Activated T-helper 2 cell treated with anti-CD3 and anti-CD28 coated beads, Interferon-gamma antibody, Interleukin-2, Interleukin-4, amounts not matched to agents 10 μg/mL and 5 μg/mL and 100 μg/mL, durations not matched to agents 14 hours and 24 hours and 36 hours (primary cell): ENCODE measurements at regions not wholly inside any gene's neighbourhood (a gene's known extent, or its start where the extent isn't known, plus 50 kb on each side); places are given as distances from the start of the nearest gene placed in this dataset.
"Not testable (repeated sequence)": the region's sequence is repeated elsewhere in the genome, so short reads cannot be mapped to it uniquely, and the experiment has no call there.

Source experiments
- DNase-seq: peaks from one replicate; pipeline ENCODE4 v3.0.0; 2021; ENCODE audit warnings: low spot score
- H3K27ac Mint-ChIP-seq: one replicate; pipeline ENCODE4 v1.8.0; 2021; ENCODE audit warnings: mixed read lengths
- H3K27me3 Mint-ChIP-seq: one replicate; pipeline ENCODE4 v1.8.0; 2021; ENCODE audit warnings: low read depth, mixed read lengths
- H3K36me3 Mint-ChIP-seq: one replicate; pipeline ENCODE4 v1.8.0; 2021; ENCODE audit warnings: low read depth, mixed read lengths
- H3K4me1 Mint-ChIP-seq: one replicate; pipeline ENCODE4 v1.8.0; 2021; ENCODE audit warnings: low read depth, mixed read lengths
- H3K4me3 Mint-ChIP-seq: one replicate; pipeline ENCODE4 v1.8.0; 2021; ENCODE audit warnings: low read depth, mild to moderate bottlenecking, moderate library complexity, mixed read lengths
- H3K9me3 Mint-ChIP-seq: one replicate; pipeline ENCODE4 v1.8.0; 2021; ENCODE audit warnings: mixed read lengths
- intact Hi-C: fragments of 100-400 bp; cut with micrococcal nuclease; formaldehyde crosslinking; loops from one replicate; pipeline ENCODE4 v1.15.1; 2023

DNA sequence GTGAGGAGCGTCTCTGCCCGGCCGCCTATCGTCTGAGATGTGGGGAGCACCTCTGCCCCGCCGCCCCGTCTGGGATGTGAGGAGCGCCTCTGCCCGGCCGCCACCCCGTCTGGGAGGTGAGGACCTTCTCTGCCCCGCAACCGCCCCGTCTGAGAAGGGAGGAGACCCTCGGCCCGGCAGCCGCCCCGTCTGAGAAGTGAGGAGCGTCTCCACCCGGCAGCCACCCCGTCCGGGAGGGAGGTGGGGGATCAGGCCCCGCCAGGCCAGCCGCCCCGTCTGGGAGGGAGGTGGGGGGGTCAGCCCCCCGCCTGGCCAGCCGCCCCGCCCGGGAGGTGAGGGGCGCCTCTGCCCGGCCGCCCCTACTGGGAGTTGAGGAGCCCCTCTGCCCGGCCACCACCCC, 507.8 kb downstream of the TUBA3C start:
- H3K4me1 Mint-ChIP-seq, H3K27me3 Mint-ChIP-seq, H3K4me3 Mint-ChIP-seq, H3K36me3 Mint-ChIP-seq, DNase-seq, H3K9me3 Mint-ChIP-seq, H3K27ac Mint-ChIP-seq, intact Hi-C loops: not testable (repeated sequence)

GRCh38 chr13:18666585-18666984, 515.0 kb downstream of the TUBA3C start:
- H3K36me3 Mint-ChIP-seq, intact Hi-C loops, DNase-seq, H3K4me1 Mint-ChIP-seq, H3K27ac Mint-ChIP-seq, H3K27me3 Mint-ChIP-seq, H3K4me3 Mint-ChIP-seq, H3K9me3 Mint-ChIP-seq: not testable (repeated sequence)

DNA sequence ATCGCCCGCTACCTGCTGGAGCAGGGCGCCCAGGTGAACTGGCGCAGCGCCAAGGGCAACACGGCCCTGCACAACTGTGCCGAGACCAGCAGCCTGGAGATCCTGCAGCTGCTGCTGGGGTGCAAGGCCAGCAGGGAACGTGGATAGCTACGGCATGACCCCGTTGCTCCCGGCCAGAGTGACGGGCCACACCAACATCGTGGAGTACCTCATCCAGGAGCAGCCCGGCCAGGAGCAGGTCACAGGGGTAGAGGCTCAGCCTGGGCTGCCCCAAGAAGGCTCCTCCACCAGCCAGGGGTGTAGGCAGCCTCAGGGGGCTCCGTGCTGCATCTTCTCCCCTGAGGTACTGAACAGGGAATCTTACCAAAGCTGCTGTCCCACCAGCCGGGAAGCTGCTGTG, 515.9 kb downstream of the TUBA3C start:
- H3K4me1 Mint-ChIP-seq, H3K9me3 Mint-ChIP-seq, H3K27me3 Mint-ChIP-seq, H3K4me3 Mint-ChIP-seq, H3K36me3 Mint-ChIP-seq, DNase-seq, H3K27ac Mint-ChIP-seq, intact Hi-C loops: not testable (repeated sequence)

DNA sequence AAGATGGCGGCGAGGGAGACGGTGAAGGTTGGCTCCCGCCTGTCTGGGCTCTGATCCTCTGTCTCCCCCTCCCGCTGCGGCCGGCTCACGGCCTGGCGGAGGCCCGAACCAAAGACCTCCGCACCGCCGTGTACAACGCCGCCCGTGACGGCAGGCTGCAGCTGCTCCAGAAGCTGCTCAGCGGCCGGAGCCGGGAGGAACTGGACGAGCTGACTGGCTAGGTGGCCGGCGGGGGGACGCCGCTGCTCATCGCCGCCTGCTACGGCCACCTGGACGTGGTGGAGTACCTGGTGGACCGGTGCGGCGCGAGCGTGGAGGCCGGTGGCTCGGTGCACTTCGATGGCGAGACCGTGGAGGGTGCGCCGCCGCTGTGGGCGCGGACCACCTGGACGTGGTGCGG, 516.5 kb downstream of the TUBA3C start:
- H3K27me3 Mint-ChIP-seq, H3K4me1 Mint-ChIP-seq, DNase-seq, H3K4me3 Mint-ChIP-seq, H3K36me3 Mint-ChIP-seq, intact Hi-C loops, H3K27ac Mint-ChIP-seq, H3K9me3 Mint-ChIP-seq: not testable (repeated sequence)

DNA sequence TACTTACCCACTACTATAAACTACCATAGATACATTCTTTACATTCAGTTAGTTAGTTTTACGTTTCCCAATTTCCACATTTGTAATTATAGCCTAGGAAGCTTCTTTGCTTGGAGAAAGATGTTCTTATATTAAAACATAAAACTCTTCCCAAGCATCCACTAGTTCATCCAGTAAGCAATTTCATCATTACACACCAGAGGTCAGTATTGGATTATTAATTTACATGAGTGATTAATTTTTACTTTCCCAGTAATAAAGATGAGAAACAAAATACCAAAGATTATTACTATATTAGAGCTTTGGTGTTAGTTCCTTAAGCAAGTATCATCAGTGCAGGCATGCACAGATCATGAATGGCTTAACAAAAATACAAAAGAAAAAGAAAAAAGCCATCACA, 518.4 kb downstream of the TUBA3C start:
- DNase-seq, H3K36me3 Mint-ChIP-seq, H3K27me3 Mint-ChIP-seq, H3K27ac Mint-ChIP-seq, H3K9me3 Mint-ChIP-seq, H3K4me3 Mint-ChIP-seq, H3K4me1 Mint-ChIP-seq, intact Hi-C loops: not testable (repeated sequence)

DNA sequence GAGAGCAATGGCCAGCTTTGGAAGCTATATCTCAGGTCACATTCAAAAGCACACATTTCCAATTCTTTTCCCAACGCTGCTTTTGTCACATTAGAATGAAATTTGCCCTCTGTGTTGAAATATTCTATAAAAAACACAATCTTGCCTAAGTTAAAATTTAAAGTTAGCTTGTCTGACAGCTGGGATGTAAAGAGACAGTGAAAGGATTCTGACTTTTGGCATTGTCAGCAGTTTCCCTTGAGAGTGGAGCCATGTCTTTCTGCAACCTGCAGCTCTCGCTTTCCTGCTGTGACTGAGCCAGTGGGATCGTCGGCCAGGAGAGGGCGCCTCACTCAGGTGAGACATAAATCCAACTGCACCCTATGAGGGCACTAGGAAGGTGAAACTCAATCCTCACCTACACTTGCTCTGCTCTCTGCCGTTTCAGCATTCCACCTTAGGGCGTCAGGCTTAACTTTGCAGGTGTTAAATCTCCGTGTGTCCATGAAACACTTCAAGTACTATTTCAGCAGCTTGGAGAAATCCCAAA, 537.9 kb downstream of the TUBA3C start:
- DNase-seq, H3K27me3 Mint-ChIP-seq, intact Hi-C loops: not testable (repeated sequence)

DNA sequence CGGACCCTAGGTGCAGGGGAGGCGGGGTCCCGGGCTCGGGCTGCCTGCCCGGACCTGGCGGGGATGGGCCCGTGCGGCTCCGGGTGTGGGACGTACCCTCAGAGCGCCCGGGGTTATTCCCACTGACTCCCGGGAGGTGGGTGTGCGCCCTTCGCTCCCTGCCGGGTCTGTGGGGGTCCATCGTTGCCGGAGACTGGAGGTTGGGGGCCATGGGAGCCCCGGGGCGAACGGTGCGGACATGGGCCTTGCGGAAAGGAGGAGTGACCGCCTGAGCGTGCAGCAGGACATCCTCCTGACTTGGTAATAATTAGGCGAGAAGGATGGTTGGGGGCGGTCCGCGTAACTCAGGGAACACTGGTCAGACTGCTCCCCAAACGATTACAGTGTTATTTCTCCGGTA, 552.7 kb downstream of the TUBA3C start:
- intact Hi-C loops, H3K4me1 Mint-ChIP-seq, H3K36me3 Mint-ChIP-seq, H3K4me3 Mint-ChIP-seq, H3K27me3 Mint-ChIP-seq, H3K27ac Mint-ChIP-seq, DNase-seq: not testable (repeated sequence)
- H3K9me3 Mint-ChIP-seq = peaks cover 14% of the 10 kb centered on the region

More for the DNA sequence above, 537.9 kb downstream of the TUBA3C start:
- H3K27ac Mint-ChIP-seq, H3K4me1 Mint-ChIP-seq, H3K9me3 Mint-ChIP-seq, H3K36me3 Mint-ChIP-seq, H3K4me3 Mint-ChIP-seq: not testable (repeated sequence)

- intact Hi-C loops = no loop called here
- no peaks in the 10 kb centered on the region for H3K36me3 Mint-ChIP-seq
- peaks cover 9% of the 10 kb centered on the region for H3K9me3 Mint-ChIP-seq
- no peak for DNase-seq
- no peak overlapping the region for H3K4me3 Mint-ChIP-seq
- no peaks in the 10 kb centered on the region for H3K4me1 Mint-ChIP-seq
- H3K27me3 Mint-ChIP-seq = no peaks in the 10 kb centered on the region
- H3K27ac Mint-ChIP-seq = no peak overlapping the region
Measured at GRCh38 chr13:18628428-18628827, 553.2 kb downstream of the TUBA3C start.

- H3K36me3 Mint-ChIP-seq, H3K4me1 Mint-ChIP-seq, H3K27ac Mint-ChIP-seq, DNase-seq, H3K9me3 Mint-ChIP-seq, intact Hi-C loops, H3K4me3 Mint-ChIP-seq, H3K27me3 Mint-ChIP-seq: not testable (repeated sequence)
Measured at GRCh38 chr13:18624061-18624460, 557.6 kb downstream of the TUBA3C start.

DNA sequence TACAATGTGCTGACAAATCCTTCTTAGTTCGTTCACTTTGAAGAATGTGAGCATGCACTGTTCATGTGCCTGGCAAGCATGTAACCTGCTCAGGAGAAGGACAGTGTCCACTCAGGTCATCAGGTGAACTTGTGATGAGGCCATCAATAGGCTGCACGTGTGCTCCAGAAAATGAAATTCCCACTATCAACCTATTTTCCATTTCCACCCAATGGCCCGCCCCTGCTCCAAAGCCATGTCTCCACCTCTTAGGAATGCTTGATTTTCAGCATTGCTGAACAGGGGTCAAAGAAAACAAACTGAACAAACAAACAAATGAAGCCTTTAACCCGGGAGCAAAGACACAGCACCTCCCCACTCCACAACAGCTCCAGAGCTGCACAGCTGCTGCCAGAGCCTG, 563.2 kb downstream of the TUBA3C start:
- H3K4me3 Mint-ChIP-seq, H3K4me1 Mint-ChIP-seq, intact Hi-C loops, H3K9me3 Mint-ChIP-seq, H3K36me3 Mint-ChIP-seq, H3K27ac Mint-ChIP-seq, H3K27me3 Mint-ChIP-seq, DNase-seq: not testable (repeated sequence)

DNA sequence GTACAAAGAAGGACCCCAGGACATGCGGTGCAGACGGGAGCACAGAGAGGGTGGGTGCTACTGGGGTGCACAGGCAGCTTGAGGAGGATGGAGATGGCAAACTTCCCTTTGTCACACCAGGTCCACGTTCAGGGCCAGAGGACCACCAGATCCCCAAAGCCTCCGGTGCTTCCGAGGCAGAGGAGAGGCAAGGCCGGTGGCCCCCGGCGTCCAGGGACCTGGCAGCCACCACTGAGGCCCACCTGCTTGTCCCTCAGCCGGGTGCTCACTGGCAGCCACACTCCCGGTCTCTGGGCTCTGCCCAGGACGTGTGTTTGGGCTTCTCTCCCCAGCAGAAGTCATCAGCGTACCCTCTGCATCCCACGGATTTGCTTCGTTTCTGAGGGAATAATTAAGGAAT, 571.1 kb downstream of the TUBA3C start:
- H3K4me1 Mint-ChIP-seq, H3K27me3 Mint-ChIP-seq, H3K36me3 Mint-ChIP-seq, intact Hi-C loops, H3K27ac Mint-ChIP-seq, H3K4me3 Mint-ChIP-seq, H3K9me3 Mint-ChIP-seq, DNase-seq: not testable (repeated sequence)

DNA sequence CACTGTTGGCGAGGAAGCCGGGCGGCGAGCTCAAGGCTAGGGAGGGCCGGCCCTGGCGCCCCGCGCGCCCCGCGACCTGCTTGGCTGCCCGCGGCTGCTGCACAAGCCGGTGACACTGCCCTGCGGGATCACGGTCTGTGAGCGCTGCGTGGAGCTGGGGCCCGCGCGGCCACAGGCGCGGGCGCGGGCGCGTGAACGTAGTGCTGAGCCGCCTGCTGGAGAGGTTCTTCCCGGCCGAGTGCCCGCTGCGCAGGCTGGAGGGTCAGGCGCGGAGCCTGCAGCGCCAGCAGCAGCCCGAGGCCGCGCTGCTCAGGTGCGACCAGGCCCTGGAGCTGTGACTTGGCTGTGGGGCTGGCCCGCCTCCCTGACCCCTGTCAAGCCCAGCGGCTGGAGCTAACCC, 572.3 kb downstream of the TUBA3C start:
- H3K9me3 Mint-ChIP-seq, H3K4me1 Mint-ChIP-seq, DNase-seq: not testable (repeated sequence)

GRCh38 chr13:18608851-18609250, 572.8 kb downstream of the TUBA3C start:
- H3K4me1 Mint-ChIP-seq, H3K27ac Mint-ChIP-seq, H3K36me3 Mint-ChIP-seq, DNase-seq, H3K27me3 Mint-ChIP-seq, H3K9me3 Mint-ChIP-seq, intact Hi-C loops, H3K4me3 Mint-ChIP-seq: not testable (repeated sequence)

More for the DNA sequence above, 572.3 kb downstream of the TUBA3C start:
- intact Hi-C loops, H3K4me3 Mint-ChIP-seq, H3K27ac Mint-ChIP-seq, H3K36me3 Mint-ChIP-seq, H3K27me3 Mint-ChIP-seq: not testable (repeated sequence)

DNA sequence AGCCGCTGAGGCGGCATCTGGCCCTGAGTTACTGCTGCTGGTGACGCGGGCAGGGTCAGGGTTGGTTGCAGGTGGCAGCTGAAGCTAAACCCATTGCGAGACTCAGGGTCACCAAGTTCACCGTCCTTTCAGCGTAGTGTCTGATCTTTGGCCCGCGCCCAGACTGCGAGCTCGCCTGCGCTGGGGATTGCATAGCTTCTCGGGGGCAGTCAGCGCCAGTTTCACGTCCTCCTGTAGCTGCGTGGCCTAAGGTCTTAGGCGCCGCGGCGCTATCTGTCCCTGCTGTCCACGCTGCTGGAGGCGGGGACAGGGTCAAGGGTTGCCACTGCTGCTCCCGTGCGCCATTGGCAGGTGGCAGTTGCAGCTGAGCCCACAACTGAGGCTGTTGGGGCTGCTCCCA, 581.3 kb downstream of the TUBA3C start:
- intact Hi-C loops, H3K4me3 Mint-ChIP-seq, H3K9me3 Mint-ChIP-seq, H3K27ac Mint-ChIP-seq, H3K36me3 Mint-ChIP-seq, DNase-seq, H3K4me1 Mint-ChIP-seq, H3K27me3 Mint-ChIP-seq: not testable (repeated sequence)
